ENCODE measurements at regions not wholly inside any gene's neighbourhood (a gene's known extent, or its start where the extent isn't known, plus 50 kb on each side); places are given as distances from the start of the nearest gene placed in this dataset.

DNA sequence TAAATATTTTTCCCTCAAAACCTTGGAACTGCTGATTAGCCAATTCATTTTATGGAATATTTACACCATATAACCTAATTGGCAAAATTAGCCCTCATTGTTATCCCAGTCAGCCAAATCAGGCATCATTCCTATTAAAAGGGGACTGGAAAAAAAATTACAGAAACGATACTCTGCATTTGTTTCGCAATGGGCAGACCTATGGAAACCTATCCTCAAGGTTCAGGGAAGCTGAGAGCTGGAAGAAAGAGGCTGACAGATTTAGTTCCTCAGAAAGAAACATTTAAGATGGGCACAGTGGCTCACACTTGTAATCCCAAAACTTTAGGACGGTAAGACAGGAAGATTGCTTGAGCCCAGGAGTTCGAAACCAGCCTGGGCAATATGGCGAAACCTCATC, 85.6 kb upstream of the RPH3AL start:
- Mint-ChIP-seq H3K4me1 (peaks cover 3% of the 10 kb centered on the region; the same call in 1 of the 3 replicates), H3K9me3 (peaks cover 24% of the 10 kb centered on the region), H3K27ac (no peak overlapping the region), H3K4me3 (no peak overlapping the region), H3K27me3 (ENCODE audit: insufficient read depth, low read depth, poor library complexity) (peaks cover 8% of the 10 kb centered on the region), H3K36me3 (ENCODE audit: low read depth) (peaks cover 33% of the 10 kb centered on the region)
- Histone ChIP-seq H3K79me2 (replicated peaks; ENCODE audit: insufficient read depth) (no peaks in the 10 kb centered on the region), H3K4me1 (ENCODE audit: insufficient read depth) (no peaks in the 10 kb centered on the region), H3K4me3 (no peak overlapping the region), H3K27me3 (ENCODE audit: insufficient read depth) (no peaks in the 10 kb centered on the region), H3F3A (replicated peaks; ENCODE audit: low read depth) (no peaks in the 10 kb centered on the region), H3K4me2 (no peak overlapping the region), H3K36me3 (ENCODE audit: insufficient read depth) (no peaks in the 10 kb centered on the region; the same call in 1 of the 2 replicates), H3K9me2 (ENCODE audit: insufficient read depth) (no peaks in the 10 kb centered on the region), H4K20me1 (replicated peaks; ENCODE audit: insufficient read depth) (no peaks in the 10 kb centered on the region), H3K27ac (ENCODE audit: low read depth) (no peak overlapping the region), H2AFZ (no peak overlapping the region)
- TF ChIP-seq, protein P1, sequence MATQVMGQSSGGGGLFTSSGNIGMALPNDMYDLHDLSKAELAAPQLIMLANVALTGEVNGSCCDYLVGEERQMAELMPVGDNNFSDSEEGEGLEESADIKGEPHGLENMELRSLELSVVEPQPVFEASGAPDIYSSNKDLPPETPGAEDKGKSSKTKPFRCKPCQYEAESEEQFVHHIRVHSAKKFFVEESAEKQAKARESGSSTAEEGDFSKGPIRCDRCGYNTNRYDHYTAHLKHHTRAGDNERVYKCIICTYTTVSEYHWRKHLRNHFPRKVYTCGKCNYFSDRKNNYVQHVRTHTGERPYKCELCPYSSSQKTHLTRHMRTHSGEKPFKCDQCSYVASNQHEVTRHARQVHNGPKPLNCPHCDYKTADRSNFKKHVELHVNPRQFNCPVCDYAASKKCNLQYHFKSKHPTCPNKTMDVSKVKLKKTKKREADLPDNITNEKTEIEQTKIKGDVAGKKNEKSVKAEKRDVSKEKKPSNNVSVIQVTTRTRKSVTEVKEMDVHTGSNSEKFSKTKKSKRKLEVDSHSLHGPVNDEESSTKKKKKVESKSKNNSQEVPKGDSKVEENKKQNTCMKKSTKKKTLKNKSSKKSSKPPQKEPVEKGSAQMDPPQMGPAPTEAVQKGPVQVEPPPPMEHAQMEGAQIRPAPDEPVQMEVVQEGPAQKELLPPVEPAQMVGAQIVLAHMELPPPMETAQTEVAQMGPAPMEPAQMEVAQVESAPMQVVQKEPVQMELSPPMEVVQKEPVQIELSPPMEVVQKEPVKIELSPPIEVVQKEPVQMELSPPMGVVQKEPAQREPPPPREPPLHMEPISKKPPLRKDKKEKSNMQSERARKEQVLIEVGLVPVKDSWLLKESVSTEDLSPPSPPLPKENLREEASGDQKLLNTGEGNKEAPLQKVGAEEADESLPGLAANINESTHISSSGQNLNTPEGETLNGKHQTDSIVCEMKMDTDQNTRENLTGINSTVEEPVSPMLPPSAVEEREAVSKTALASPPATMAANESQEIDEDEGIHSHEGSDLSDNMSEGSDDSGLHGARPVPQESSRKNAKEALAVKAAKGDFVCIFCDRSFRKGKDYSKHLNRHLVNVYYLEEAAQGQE (IDR thresholded peaks at IDR 0.05; ENCODE audit: unreplicated experiment): no peak
- TF ChIP-seq STAT1 (IDR thresholded peaks at IDR 0.05; ENCODE audit: unreplicated experiment) (no peak), EZH2 (IDR thresholded peaks at IDR 0.05; ENCODE audit: low read depth, unreplicated experiment) (no peak), CREB1 (CRISPR knock-in tag; IDR thresholded peaks at IDR 0.05; ENCODE audit: low read depth) (no peak), ZNF331 (CRISPR knock-in tag; IDR thresholded peaks at IDR 0.05; ENCODE audit: low read depth) (no peak), POLR2AphosphoS5 (IDR thresholded peaks at IDR 0.05; ENCODE audit: low read depth) (no peak), ZNF114 (CRISPR knock-in tag; IDR thresholded peaks at IDR 0.05) (no peak), EZH2phosphoT487 (IDR thresholded peaks at IDR 0.05; ENCODE audit: unreplicated experiment) (no peak), NANOG (IDR thresholded peaks at IDR 0.05; ENCODE audit: borderline replicate concordance) (no peak), JUNB (IDR thresholded peaks at IDR 0.05; ENCODE audit: unreplicated experiment) (no peak)
- TF ChIP-seq, protein P2, sequence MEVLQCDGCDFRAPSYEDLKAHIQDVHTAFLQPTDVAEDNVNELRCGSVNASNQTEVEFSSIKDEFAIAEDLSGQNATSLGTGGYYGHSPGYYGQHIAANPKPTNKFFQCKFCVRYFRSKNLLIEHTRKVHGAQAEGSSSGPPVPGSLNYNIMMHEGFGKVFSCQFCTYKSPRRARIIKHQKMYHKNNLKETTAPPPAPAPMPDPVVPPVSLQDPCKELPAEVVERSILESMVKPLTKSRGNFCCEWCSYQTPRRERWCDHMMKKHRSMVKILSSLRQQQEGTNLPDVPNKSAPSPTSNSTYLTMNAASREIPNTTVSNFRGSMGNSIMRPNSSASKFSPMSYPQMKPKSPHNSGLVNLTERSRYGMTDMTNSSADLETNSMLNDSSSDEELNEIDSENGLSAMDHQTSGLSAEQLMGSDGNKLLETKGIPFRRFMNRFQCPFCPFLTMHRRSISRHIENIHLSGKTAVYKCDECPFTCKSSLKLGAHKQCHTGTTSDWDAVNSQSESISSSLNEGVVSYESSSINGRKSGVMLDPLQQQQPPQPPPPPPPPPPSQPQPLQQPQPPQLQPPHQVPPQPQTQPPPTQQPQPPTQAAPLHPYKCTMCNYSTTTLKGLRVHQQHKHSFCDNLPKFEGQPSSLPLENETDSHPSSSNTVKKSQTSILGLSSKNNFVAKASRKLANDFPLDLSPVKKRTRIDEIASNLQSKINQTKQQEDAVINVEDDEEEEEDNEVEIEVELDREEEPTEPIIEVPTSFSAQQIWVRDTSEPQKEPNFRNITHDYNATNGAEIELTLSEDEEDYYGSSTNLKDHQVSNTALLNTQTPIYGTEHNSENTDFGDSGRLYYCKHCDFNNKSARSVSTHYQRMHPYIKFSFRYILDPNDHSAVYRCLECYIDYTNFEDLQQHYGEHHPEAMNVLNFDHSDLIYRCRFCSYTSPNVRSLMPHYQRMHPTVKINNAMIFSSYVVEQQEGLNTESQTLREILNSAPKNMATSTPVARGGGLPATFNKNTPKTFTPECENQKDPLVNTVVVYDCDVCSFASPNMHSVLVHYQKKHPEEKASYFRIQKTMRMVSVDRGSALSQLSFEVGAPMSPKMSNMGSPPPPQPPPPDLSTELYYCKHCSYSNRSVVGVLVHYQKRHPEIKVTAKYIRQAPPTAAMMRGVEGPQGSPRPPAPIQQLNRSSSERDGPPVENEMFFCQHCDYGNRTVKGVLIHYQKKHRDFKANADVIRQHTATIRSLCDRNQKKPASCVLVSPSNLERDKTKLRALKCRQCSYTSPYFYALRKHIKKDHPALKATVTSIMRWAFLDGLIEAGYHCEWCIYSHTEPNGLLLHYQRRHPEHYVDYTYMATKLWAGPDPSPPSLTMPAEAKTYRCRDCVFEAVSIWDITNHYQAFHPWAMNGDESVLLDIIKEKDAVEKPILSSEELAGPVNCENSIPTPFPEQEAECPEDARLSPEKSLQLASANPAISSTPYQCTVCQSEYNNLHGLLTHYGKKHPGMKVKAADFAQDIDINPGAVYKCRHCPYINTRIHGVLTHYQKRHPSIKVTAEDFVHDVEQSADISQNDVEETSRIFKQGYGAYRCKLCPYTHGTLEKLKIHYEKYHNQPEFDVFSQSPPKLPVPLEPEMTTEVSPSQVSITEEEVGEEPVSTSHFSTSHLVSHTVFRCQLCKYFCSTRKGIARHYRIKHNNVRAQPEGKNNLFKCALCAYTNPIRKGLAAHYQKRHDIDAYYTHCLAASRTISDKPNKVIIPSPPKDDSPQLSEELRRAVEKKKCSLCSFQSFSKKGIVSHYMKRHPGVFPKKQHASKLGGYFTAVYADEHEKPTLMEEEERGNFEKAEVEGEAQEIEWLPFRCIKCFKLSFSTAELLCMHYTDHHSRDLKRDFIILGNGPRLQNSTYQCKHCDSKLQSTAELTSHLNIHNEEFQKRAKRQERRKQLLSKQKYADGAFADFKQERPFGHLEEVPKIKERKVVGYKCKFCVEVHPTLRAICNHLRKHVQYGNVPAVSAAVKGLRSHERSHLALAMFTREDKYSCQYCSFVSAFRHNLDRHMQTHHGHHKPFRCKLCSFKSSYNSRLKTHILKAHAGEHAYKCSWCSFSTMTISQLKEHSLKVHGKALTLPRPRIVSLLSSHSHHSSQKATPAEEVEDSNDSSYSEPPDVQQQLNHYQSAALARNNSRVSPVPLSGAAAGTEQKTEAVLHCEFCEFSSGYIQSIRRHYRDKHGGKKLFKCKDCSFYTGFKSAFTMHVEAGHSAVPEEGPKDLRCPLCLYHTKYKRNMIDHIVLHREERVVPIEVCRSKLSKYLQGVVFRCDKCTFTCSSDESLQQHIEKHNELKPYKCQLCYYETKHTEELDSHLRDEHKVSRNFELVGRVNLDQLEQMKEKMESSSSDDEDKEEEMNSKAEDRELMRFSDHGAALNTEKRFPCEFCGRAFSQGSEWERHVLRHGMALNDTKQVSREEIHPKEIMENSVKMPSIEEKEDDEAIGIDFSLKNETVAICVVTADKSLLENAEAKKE (CRISPR knock-in tag; IDR thresholded peaks at IDR 0.05): no peak
- TF ChIP-seq, protein P3, sequence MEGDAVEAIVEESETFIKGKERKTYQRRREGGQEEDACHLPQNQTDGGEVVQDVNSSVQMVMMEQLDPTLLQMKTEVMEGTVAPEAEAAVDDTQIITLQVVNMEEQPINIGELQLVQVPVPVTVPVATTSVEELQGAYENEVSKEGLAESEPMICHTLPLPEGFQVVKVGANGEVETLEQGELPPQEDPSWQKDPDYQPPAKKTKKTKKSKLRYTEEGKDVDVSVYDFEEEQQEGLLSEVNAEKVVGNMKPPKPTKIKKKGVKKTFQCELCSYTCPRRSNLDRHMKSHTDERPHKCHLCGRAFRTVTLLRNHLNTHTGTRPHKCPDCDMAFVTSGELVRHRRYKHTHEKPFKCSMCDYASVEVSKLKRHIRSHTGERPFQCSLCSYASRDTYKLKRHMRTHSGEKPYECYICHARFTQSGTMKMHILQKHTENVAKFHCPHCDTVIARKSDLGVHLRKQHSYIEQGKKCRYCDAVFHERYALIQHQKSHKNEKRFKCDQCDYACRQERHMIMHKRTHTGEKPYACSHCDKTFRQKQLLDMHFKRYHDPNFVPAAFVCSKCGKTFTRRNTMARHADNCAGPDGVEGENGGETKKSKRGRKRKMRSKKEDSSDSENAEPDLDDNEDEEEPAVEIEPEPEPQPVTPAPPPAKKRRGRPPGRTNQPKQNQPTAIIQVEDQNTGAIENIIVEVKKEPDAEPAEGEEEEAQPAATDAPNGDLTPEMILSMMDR (conservative IDR thresholded peaks at IDR 0.05; ENCODE audit: low read depth in 2 of 2): no peak
- TF ChIP-seq, protein P4, sequence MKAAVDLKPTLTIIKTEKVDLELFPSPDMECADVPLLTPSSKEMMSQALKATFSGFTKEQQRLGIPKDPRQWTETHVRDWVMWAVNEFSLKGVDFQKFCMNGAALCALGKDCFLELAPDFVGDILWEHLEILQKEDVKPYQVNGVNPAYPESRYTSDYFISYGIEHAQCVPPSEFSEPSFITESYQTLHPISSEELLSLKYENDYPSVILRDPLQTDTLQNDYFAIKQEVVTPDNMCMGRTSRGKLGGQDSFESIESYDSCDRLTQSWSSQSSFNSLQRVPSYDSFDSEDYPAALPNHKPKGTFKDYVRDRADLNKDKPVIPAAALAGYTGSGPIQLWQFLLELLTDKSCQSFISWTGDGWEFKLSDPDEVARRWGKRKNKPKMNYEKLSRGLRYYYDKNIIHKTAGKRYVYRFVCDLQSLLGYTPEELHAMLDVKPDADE (IDR thresholded peaks at IDR 0.05): no peak
- ATAC-seq (no peak), DNase-seq (ENCODE audit: low spot score) (no peak)

Measured in GM23338 (cell line).